ENCODE measurements at regions not wholly inside any gene's neighbourhood (a gene's known extent, or its start where the extent isn't known, plus 50 kb on each side); places are given as distances from the start of the nearest gene placed in this dataset.

DNA sequence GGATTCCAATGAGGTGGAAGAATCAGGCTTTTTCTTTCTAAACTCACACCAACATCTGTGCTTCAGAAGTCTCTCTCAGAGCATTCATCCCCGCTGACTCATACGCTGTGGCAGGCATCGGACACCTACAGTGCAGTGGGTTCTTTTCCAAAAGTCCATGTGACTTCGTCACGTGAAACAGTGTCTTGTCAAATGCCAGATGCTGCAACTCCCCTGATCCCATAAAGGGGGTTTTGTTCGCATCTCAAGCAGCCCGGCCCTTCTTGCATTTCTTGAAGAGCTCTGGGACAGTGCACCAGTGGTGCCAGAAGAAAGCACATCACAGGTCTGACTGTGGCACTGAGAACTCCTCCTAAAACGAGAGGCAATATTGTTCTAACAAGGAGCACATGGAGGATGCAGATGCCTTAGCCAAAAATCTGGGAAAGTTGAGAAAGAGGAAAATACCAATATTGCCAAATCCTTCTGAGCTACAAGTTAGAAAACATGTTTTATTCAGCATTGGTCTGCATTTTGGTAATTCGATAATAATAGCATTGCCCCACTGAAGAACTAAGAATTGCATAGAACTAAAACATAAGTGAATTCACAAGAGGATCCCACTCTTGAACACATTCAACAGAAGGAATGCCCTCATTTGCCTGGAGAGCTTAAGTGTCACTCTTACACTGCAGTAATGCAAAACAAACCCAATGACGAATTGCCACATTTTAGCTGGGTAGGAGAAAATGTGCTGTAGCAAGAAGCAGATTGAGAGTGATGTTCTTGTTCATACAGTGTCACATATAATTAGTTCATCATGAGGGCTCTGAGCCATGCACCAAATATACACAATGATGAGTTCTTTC is 204.4 kb downstream of the CXCL12 start:
- no peak overlapping the region for H3K27ac Mint-ChIP-seq
- H3K4me1 Mint-ChIP-seq (ENCODE audit: low read depth) = no peaks in the 10 kb centered on the region
- H3K4me3 Mint-ChIP-seq = no peak overlapping the region
- no peaks in the 10 kb centered on the region for H3K36me3 Mint-ChIP-seq (ENCODE audit: low read depth)
- H3K27me3 Mint-ChIP-seq (ENCODE audit: low read depth) = no peaks in the 10 kb centered on the region
- no peaks in the 10 kb centered on the region for H3K9me3 Mint-ChIP-seq

DNA sequence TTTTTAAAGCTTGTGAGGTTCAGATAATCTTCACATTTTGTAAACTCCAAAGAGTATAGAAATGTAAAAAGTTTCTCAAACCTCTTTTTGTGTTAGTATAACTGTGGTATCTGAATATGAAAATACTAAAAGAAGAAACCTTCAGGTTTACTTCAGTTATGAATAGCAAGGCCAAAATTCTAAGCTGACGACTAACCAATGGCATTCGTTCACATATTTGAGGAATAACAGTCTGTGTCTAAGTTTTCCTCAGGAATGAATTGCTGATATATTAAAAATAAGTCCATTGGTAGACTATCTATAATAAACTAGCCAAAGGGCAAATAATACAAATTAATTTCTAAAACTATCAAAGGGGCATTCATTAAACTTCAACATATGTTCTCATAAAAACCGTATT is 206.0 kb downstream of the CXCL12 start:
- no peaks in the 10 kb centered on the region for H3K27me3 Mint-ChIP-seq (ENCODE audit: low read depth)
- no peaks in the 10 kb centered on the region for H3K4me1 Mint-ChIP-seq (ENCODE audit: low read depth)
- H3K9me3 Mint-ChIP-seq = no peaks in the 10 kb centered on the region
- H3K27ac Mint-ChIP-seq = no peak overlapping the region
- no peaks in the 10 kb centered on the region for H3K36me3 Mint-ChIP-seq (ENCODE audit: low read depth)
- no peak overlapping the region for H3K4me3 Mint-ChIP-seq

DNA sequence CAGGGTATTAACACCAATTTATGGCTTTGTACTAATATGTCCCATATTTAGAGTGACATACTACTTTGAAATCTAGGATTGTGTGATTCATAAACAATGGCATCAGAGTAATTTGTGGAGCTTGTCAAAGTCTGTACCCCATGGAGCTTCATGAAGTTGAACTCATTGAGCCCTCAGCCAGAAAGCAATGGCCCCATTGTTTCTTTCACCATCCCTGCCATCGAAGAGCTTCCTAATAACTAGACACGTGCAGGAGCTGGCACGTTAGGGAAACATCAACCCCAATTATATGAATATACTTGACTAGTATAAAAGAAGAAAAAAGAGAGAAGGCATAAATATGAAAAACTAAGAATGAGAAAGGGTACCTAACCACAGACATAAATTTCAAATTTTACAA is 206.6 kb downstream of the CXCL12 start:
- no peaks in the 10 kb centered on the region for H3K4me1 Mint-ChIP-seq (ENCODE audit: low read depth)
- H3K9me3 Mint-ChIP-seq = no peaks in the 10 kb centered on the region
- H3K4me3 Mint-ChIP-seq = no peak overlapping the region
- no peak overlapping the region for H3K27ac Mint-ChIP-seq
- H3K36me3 Mint-ChIP-seq (ENCODE audit: low read depth) = no peaks in the 10 kb centered on the region
- no peaks in the 10 kb centered on the region for H3K27me3 Mint-ChIP-seq (ENCODE audit: low read depth)

DNA sequence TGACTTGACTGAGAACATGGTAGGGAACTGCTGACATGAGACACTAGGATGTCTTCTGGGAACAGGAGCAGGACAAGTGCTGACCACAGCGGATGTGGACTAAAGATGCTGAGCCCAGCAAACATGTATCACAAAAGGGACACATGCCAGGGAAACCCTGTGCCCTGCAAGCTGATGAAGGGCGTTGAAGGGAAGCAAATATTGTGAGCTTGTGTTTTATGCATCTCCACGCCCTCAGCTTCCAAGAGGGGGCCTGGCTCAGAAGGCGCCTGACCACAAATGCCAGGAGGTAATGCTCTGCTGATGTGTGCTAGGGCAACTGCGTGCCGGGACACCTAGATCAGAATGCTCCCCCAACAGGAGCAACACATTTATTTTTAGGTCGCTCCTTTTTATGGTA is 207.3 kb downstream of the CXCL12 start:
- H3K4me1 Mint-ChIP-seq (ENCODE audit: low read depth) = no peaks in the 10 kb centered on the region
- no peaks in the 10 kb centered on the region for H3K27me3 Mint-ChIP-seq (ENCODE audit: low read depth)
- H3K9me3 Mint-ChIP-seq = no peaks in the 10 kb centered on the region
- no peak overlapping the region for H3K27ac Mint-ChIP-seq
- H3K36me3 Mint-ChIP-seq (ENCODE audit: low read depth) = no peaks in the 10 kb centered on the region
- H3K4me3 Mint-ChIP-seq = no peak overlapping the region

DNA sequence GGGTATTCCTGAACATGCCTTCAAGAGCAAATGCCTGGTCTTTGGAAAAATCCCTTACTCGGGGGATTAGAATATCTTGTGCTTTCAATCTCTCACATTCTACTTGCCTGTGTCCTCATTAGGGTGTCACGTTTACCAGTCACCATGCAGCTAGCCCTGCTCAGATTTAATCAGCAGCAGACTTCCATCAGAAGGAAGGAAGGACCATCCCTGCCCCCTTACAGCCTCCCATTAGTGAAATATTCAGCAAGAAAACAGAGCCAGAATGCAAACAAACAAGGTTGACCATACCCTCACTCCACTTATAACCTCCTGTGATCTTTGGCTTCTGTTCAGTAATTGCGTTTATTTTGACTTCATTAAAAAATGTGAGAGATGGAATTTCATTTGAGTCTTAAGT is 208.6 kb downstream of the CXCL12 start:
- no peak overlapping the region for H3K27ac Mint-ChIP-seq
- no peaks in the 10 kb centered on the region for H3K9me3 Mint-ChIP-seq
- no peaks in the 10 kb centered on the region for H3K4me1 Mint-ChIP-seq (ENCODE audit: low read depth)
- H3K36me3 Mint-ChIP-seq (ENCODE audit: low read depth) = no peaks in the 10 kb centered on the region
- no peaks in the 10 kb centered on the region for H3K27me3 Mint-ChIP-seq (ENCODE audit: low read depth)
- no peak overlapping the region for H3K4me3 Mint-ChIP-seq

DNA sequence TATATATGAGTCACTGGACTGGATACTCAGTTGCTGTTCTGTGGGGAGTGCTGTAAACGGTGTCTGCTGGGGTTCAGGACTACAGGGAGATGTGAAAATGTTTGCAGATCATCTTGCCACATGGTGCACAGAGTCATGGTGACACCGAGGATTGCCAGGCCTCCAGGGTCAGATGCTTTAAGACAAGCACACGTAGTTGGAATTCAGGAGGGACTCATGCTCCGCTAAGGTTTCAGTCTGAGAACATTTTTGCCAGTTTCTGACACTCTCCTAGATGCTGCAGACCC is 211.3 kb downstream of the CXCL12 start:
- H3K9me3 Mint-ChIP-seq = no peaks in the 10 kb centered on the region
- H3K36me3 Mint-ChIP-seq (ENCODE audit: low read depth) = no peaks in the 10 kb centered on the region
- no peak overlapping the region for H3K4me3 Mint-ChIP-seq
- no peaks in the 10 kb centered on the region for H3K4me1 Mint-ChIP-seq (ENCODE audit: low read depth)
- no peak overlapping the region for H3K27ac Mint-ChIP-seq
- H3K27me3 Mint-ChIP-seq (ENCODE audit: low read depth) = no peaks in the 10 kb centered on the region

DNA sequence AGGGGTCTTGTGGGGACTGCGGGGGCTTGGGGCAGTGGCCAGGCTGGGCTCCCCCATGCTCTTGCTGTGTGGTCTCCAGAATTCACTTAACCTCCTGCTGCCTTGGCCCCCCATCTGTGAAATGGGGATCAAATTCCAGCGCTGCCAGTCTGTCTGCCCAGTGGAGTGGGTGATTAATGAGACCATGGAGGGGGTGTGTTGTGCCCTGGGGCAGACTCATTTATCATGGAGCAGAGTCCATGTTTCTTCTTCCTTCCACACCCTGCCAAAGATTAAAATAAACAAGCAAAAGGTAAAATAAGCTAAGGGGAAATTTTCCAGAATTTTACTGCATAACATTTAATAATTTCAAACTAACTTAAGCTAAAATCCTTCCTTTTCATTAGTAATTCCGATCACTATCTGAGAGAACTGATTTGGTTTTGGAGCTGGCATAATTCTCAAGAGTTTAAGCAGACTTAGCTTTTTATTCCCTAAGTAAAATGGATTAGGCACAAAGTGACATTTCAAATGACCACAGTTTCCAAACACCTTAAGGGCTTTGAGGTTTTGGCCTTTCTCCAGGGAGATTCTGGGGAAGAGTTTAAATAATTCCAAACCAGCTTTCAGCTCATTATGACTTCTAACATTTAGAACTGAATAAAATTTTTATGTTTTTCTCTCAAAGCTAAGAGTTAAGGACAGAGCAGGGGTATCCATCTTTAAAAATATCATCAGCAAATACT is 211.9 kb downstream of the CXCL12 start:
- Mint-ChIP-seq H3K27me3 (ENCODE audit: low read depth) (no peaks in the 10 kb centered on the region), H3K4me3 (no peak overlapping the region), H3K27ac (no peak overlapping the region), H3K9me3 (no peaks in the 10 kb centered on the region), H3K4me1 (ENCODE audit: low read depth) (no peaks in the 10 kb centered on the region), H3K36me3 (ENCODE audit: low read depth) (no peaks in the 10 kb centered on the region)

DNA sequence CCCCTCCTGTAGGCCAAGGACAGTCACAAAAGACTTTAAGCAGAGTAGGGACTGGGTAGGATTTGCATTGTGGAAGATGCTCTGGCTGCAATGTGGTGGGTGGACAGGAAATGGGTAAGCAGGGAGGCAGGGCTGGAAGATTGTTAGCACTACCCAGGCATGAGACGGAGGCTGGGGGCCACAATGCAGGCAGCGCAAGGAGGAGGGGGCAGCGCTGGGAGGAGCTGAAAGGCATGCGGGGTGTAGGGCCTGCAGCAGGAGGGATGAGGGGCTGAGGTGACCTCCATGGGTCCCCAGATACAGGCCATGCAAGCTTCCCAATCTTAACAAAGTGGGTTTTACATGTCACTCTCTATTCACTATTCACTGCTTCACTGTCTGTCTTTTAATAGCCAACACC is 213.1 kb downstream of the CXCL12 start:
- Mint-ChIP-seq H3K9me3 (no peaks in the 10 kb centered on the region), H3K36me3 (ENCODE audit: low read depth) (no peaks in the 10 kb centered on the region), H3K4me3 (no peak overlapping the region), H3K4me1 (ENCODE audit: low read depth) (no peaks in the 10 kb centered on the region), H3K27me3 (ENCODE audit: low read depth) (no peaks in the 10 kb centered on the region), H3K27ac (no peak overlapping the region)

DNA sequence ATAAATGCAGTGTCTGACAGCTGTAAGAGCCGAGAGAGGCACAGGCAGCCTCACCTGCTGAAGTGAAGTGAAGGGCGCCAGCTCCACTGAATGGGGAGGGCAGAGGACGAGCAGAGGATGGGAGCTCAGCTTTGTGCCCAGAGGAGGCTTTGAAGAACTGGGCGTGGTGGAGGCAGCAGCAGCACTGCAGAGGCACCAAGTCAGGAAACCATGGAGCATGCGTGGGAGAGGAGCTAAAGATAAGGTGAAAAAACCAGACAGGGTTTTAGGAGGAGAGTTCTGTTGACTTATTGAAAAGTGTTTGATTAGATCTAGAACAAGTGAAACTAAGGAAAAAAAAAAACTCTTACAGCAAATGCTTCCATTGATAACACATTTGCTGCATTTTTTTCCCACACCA is 216.4 kb downstream of the CXCL12 start:
- H3K4me1 Mint-ChIP-seq (ENCODE audit: low read depth) = no peaks in the 10 kb centered on the region
- peak overlapping the region; percentile 0 for H3K27ac Mint-ChIP-seq
- no peaks in the 10 kb centered on the region for H3K27me3 Mint-ChIP-seq (ENCODE audit: low read depth)
- H3K4me3 Mint-ChIP-seq = no peak overlapping the region
- no peaks in the 10 kb centered on the region for H3K9me3 Mint-ChIP-seq
- H3K36me3 Mint-ChIP-seq (ENCODE audit: low read depth) = no peaks in the 10 kb centered on the region

DNA sequence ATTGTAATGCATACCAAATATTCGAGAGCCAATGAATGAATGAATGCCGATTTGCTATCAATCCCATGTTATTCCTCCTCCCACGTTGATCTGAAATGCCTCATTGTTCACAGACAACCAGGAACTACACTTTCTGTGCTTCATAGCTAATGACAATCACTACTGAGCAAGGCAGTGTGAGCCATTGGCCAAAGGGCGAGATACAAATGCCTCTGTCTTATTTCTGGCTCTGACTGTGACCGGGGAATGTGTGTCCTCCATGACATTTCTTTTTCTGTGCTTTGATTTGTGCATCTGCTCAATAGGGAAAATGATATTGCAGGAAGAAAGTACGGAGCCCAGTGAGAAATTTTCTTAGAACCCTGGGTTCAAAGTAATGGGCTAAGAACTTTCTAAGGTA is 217.1 kb downstream of the CXCL12 start:
- H3K36me3 Mint-ChIP-seq (ENCODE audit: low read depth) = no peaks in the 10 kb centered on the region
- H3K4me3 Mint-ChIP-seq = no peak overlapping the region

DNA sequence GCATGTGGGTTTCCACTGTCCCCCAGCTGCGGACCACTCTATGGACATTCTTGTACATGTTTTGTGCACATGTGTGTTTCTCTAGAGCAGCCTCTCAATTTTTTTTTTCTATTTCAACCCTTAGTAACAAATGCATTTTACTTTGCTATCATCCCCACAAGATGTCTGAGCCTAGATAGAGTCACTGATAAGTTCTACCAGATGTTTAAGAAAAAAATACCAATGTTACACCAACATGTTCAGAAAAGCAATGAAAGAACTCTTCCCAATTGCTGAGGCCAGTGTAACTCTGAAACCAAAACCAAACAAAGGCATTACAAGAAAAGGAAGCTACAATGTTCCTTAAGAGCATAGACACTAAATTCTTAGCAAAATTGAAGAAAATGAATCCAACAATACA is 218.5 kb downstream of the CXCL12 start:
- H3K36me3 Mint-ChIP-seq (ENCODE audit: low read depth) = no peaks in the 10 kb centered on the region
- H3K4me3 Mint-ChIP-seq = no peak overlapping the region
- H3K9me3 Mint-ChIP-seq = no peaks in the 10 kb centered on the region
- no peaks in the 10 kb centered on the region for H3K4me1 Mint-ChIP-seq (ENCODE audit: low read depth)
- no peak overlapping the region for H3K27ac Mint-ChIP-seq
- no peaks in the 10 kb centered on the region for H3K27me3 Mint-ChIP-seq (ENCODE audit: low read depth)

More for the DNA sequence above, 217.1 kb downstream of the CXCL12 start:
- Mint-ChIP-seq H3K27me3 (ENCODE audit: low read depth) (no peaks in the 10 kb centered on the region), H3K4me1 (ENCODE audit: low read depth) (no peaks in the 10 kb centered on the region), H3K9me3 (no peaks in the 10 kb centered on the region), H3K27ac (no peak overlapping the region)

DNA sequence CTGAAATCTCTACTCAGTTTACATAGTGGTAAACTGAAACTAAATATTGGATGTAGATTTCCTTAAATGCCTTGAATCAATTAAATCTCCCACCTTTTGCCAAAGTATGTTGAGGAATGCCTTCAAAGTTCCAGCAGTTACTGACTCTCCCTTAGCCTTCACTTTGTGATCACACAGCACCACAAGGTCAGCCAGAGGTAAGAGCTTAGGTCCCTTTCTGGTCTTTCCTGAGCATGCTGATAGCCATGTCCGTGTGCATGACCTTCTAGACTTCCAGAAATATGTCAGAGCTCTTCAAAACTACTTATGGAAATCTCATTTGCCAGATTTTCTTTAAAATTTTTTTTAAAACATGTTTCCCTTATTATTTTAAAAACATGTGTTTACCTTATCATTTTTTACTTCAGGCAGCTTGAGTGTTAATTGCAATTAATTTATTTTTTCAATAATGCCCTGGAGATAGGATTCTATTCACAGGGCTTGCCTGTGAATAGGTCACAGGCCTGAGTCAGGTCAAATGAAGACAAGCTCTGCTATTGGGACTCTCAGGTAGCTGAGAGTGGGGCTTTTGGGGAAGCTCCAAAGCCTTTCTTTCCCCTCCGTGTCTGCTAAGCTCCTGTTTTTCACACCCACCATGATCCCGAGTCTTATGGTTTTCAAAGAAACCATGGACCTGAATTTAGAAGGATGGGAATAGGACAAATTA is 220.5 kb downstream of the CXCL12 start:
- Mint-ChIP-seq H3K36me3 (ENCODE audit: low read depth) (no peaks in the 10 kb centered on the region), H3K27ac (no peak overlapping the region), H3K27me3 (ENCODE audit: low read depth) (no peaks in the 10 kb centered on the region), H3K4me3 (no peak overlapping the region), H3K9me3 (no peaks in the 10 kb centered on the region), H3K4me1 (ENCODE audit: low read depth) (no peaks in the 10 kb centered on the region)

DNA sequence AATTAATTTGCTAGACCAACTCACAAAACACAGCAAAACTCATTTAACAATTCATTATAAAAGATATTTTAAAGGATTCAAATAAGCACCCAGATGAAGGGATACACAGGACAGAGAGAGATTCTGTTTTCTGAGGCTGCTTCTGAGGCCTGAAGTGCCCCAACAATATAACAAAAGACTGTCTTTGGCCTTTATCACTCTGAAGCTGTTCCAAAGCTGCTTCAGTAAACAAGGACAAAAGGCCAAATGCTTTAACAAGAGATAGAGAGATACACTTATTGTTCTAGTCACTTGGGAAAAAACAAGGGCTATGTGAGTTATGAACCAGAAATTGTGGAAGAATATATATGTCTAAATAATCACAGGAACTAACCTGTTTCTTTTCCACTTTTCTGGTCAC is 223.7 kb downstream of the CXCL12 start:
- H3K4me3 Mint-ChIP-seq = no peak overlapping the region
- no peak overlapping the region for H3K27ac Mint-ChIP-seq
- no peaks in the 10 kb centered on the region for H3K36me3 Mint-ChIP-seq (ENCODE audit: low read depth)
- no peaks in the 10 kb centered on the region for H3K27me3 Mint-ChIP-seq (ENCODE audit: low read depth)
- H3K9me3 Mint-ChIP-seq = no peaks in the 10 kb centered on the region
- no peaks in the 10 kb centered on the region for H3K4me1 Mint-ChIP-seq (ENCODE audit: low read depth)

DNA sequence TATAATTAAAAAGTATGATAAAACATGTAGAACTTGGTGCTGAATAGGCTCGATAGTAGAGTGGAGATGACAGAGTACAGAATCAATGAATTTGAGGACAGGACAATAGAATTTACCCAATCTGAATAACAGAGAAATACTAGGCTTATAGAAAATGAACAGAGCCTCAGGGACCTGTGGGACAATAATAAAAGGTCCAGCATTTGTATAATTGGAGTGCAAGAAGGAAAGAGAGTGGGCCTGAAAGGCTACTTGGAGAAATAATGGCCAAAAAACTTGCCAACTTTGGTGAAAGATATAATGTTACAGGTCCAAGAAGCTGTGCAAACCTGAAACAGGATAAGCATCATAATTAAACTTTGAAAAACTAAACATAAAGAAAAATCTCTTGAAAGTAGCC is 227.3 kb downstream of the CXCL12 start:
- no peak overlapping the region for H3K27ac Mint-ChIP-seq
- no peaks in the 10 kb centered on the region for H3K4me1 Mint-ChIP-seq (ENCODE audit: low read depth)
- H3K4me3 Mint-ChIP-seq = no peak overlapping the region
- H3K9me3 Mint-ChIP-seq = peaks cover 3% of the 10 kb centered on the region
- H3K36me3 Mint-ChIP-seq (ENCODE audit: low read depth) = no peaks in the 10 kb centered on the region
- H3K27me3 Mint-ChIP-seq (ENCODE audit: low read depth) = no peaks in the 10 kb centered on the region

DNA sequence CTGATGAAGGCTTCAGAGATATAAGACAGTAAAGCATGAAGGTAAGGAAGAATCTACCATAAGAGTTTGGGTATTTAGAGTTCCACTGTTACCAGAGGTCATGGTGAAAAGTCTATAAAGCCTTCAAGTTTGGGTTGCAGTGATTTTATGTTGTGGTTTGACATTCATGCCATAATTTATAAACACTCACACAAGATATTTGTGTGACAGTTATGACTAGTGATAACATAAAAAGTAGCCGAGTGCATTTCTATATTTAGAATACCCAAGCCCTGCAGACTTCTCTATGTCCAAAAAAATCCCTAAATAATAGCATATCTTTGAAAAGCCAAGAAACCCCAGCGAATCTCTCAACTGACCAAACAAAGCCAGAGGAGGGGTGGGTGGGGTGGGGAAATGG is 229.9 kb downstream of the CXCL12 start:
- Mint-ChIP-seq H3K36me3 (ENCODE audit: low read depth) (no peaks in the 10 kb centered on the region), H3K4me3 (no peak overlapping the region), H3K4me1 (ENCODE audit: low read depth) (no peaks in the 10 kb centered on the region), H3K27ac (no peak overlapping the region), H3K27me3 (ENCODE audit: low read depth) (no peaks in the 10 kb centered on the region), H3K9me3 (peaks cover 13% of the 10 kb centered on the region)
